ENCODE measurements at regions not wholly inside any gene's neighbourhood (a gene's known extent, or its start where the extent isn't known, plus 50 kb on each side); places are given as distances from the start of the nearest gene placed in this dataset.

GRCh38 chr2:225998116-225998515, 598.6 kb downstream of the NYAP2 start:
- TF ChIP-seq ZNF513 (tag by site-specific recombination; IDR thresholded peaks at IDR 0.05) (no peak), SETDB1 (IDR thresholded peaks at IDR 0.05; ENCODE audit: insufficient read length, low read length) (no peak), PRDM2 (tag by site-specific recombination; IDR thresholded peaks at IDR 0.05; ENCODE audit: borderline replicate concordance) (no peak), ZBTB26 (tag by site-specific recombination; optimal IDR thresholded peaks at IDR 0.05) (no peak), KLF8 (tag by site-specific recombination; IDR thresholded peaks at IDR 0.05) (no peak), ZNF391 (tag by site-specific recombination; IDR thresholded peaks at IDR 0.05; ENCODE audit: borderline replicate concordance, low read depth) (no peak), ZNF645 (tag by site-specific recombination; IDR thresholded peaks at IDR 0.05) (no peak), ZNF221 (tag by site-specific recombination; IDR thresholded peaks at IDR 0.05; ENCODE audit: borderline replicate concordance) (no peak)
- H3K36me3 ChIP-seq (ENCODE audit: control insufficient read depth in 2 of 2, insufficient read depth in 1 of 2, low read length in 2 of 2): no peaks in the 10 kb centered on the region
- no peaks in the 10 kb centered on the region for H3K9me3 ChIP-seq (ENCODE audit: control insufficient read depth, insufficient read depth, low read depth, low read length)
- CTCF ChIA-PET: no interaction called here
- POLR2A ChIA-PET: no interaction called here
- no peak overlapping the region for H3K27ac ChIP-seq (ENCODE audit: extremely low read depth, low read depth, low read length)
- no peak overlapping the region for H3K4me3 ChIP-seq (ENCODE audit: low read depth, low read length)
- no peaks in the 10 kb centered on the region for H3K4me1 ChIP-seq (ENCODE audit: control insufficient read depth, insufficient read depth, low read length)

GRCh38 chr2:225996462-225996828, 596.9 kb downstream of the NYAP2 start:
- H3K4me1 ChIP-seq (ENCODE audit: control insufficient read depth, insufficient read depth, low read length): no peaks in the 10 kb centered on the region
- ChIA-PET CTCF (no interaction called here), POLR2A (no interaction called here)
- no peaks in the 10 kb centered on the region for H3K36me3 ChIP-seq (ENCODE audit: control insufficient read depth in 2 of 2, insufficient read depth in 1 of 2, low read length in 2 of 2)
- TF ChIP-seq ZNF660 (tag by site-specific recombination; IDR thresholded peaks at IDR 0.05) (no peak), ZNF350 (tag by site-specific recombination; IDR thresholded peaks at IDR 0.05) (no peak), GLIS2 (tag by site-specific recombination; IDR thresholded peaks at IDR 0.05) (no peak), ZNF530 (tag by site-specific recombination; IDR thresholded peaks at IDR 0.05; ENCODE audit: low read depth) (no peak), ZNF747 (tag by site-specific recombination; IDR thresholded peaks at IDR 0.05) (no peak), SP2 (tag by site-specific recombination; IDR thresholded peaks at IDR 0.05) (no peak), ZNF791 (tag by site-specific recombination; IDR thresholded peaks at IDR 0.05) (no peak), ZNF571 (tag by site-specific recombination; IDR thresholded peaks at IDR 0.05) (no peak), HOXC10 (CRISPR knock-in tag; IDR thresholded peaks at IDR 0.05) (no peak), ZNF654 (tag by site-specific recombination; IDR thresholded peaks at IDR 0.05; ENCODE audit: low read depth) (no peak), ZNF133 (tag by site-specific recombination; IDR thresholded peaks at IDR 0.05) (no peak), ZNF664 (tag by site-specific recombination; IDR thresholded peaks at IDR 0.05) (no peak), ZBTB17 (tag by site-specific recombination; IDR thresholded peaks at IDR 0.05) (no peak), ZNF704 (tag by site-specific recombination; IDR thresholded peaks at IDR 0.05) (no peak)
- H3K4me3 ChIP-seq (ENCODE audit: low read depth, low read length): no peak overlapping the region
- no peak overlapping the region for H3K27ac ChIP-seq (ENCODE audit: extremely low read depth, low read depth, low read length)
- H3K9me3 ChIP-seq (ENCODE audit: control insufficient read depth, insufficient read depth, low read depth, low read length): no peaks in the 10 kb centered on the region
